OCI-LY3 (cell line): ENCODE measurements at regions not wholly inside any gene's neighbourhood (a gene's known extent, or its start where the extent isn't known, plus 50 kb on each side); places are given as distances from the start of the nearest gene placed in this dataset.

ENCODE experiments used
- H2AFZ ChIP-seq: fragments of 200-600, 300-600 bp; shearing (Covaris generic); 2 replicates; pipeline ENCODE4 v1.6.0; 2014; ENCODE audit warnings: antibody characterized with exemption, low read depth, low read length
- H3K27ac ChIP-seq: fragments of 200-600, 300-600 bp; sonication (generic); 2 replicates; pipeline ENCODE4 v1.5.1; 2014; ENCODE audit warnings: mild to moderate bottlenecking, low read length, moderate library complexity, mixed read lengths
- H3K27me3 ChIP-seq: fragments of 200-600, 300-600 bp; sonication (generic); 2 replicates; pipeline ENCODE4 v1.6.1; 2014; ENCODE audit warnings: low read depth, low read length, mixed read lengths
- H3K36me3 ChIP-seq: fragments of 200-600, 300-600 bp; sonication (generic); replicated peaks from 2 replicates; pipeline ENCODE3; 2014; ENCODE audit warnings: low read depth, low read length, mixed read lengths
- H3K4me1 ChIP-seq: fragments of 300-600, 200-600 bp; sonication (generic); 2 replicates; pipeline ENCODE4 v1.6.1; 2014; ENCODE audit warnings: low read length, mixed read lengths
- H3K4me2 ChIP-seq: fragments of 200-600, 300-600 bp; sonication (generic); 2 replicates; pipeline ENCODE4 v1.6.1; 2014; ENCODE audit warnings: low read length, mixed read lengths
- H3K4me3 ChIP-seq: fragments of 300-600, 200-600 bp; sonication (generic); 2 replicates; pipeline ENCODE4 v1.5.1; 2014; ENCODE audit warnings: antibody characterized with exemption, mild to moderate bottlenecking, low read length, moderate library complexity
- H3K79me2 ChIP-seq: fragments of 300-600, 200-600 bp; shearing (Covaris generic); 2 replicates; pipeline ENCODE4 v1.6.1; 2014; ENCODE audit warnings: mild to moderate bottlenecking, low read length, mixed read lengths
- H3K9ac ChIP-seq: fragments of 300-600, 200-600 bp; shearing (Covaris generic); 2 replicates; pipeline ENCODE4 v1.6.0; 2014; ENCODE audit warnings: mild to moderate bottlenecking, low read length, moderate library complexity
- H3K9me3 ChIP-seq: fragments of 200-600, 300-600 bp; shearing (Covaris generic); 2 replicates; pipeline ENCODE4 v1.6.1; 2014; ENCODE audit warnings: low read length, mixed read lengths; ENCODE audit not compliant: insufficient read depth
- H4K20me1 ChIP-seq: fragments of 200-600, 300-600 bp; sonication (generic); 2 replicates; pipeline ENCODE4 v1.6.1; 2016; ENCODE audit warnings: low read length, mixed read lengths; ENCODE audit not compliant: insufficient read depth
- EZH2phosphoT487 ChIP-seq: fragments of 200-600 bp; shearing (Covaris generic); IDR thresholded peaks from 2 replicates; pipeline ENCODE4 v1.6.1; 2018; ENCODE audit warnings: antibody characterized with exemption, mixed run types, low read depth
- TF ChIP-seq, protein P1 (sequence below): fragments of 200-600, 300-600 bp; sonication (generic); IDR thresholded peaks from 2 replicates; pipeline ENCODE4 v1.5.1; 2014; ENCODE audit warnings: antibody characterized with exemption, low read length, low read depth

DNA sequence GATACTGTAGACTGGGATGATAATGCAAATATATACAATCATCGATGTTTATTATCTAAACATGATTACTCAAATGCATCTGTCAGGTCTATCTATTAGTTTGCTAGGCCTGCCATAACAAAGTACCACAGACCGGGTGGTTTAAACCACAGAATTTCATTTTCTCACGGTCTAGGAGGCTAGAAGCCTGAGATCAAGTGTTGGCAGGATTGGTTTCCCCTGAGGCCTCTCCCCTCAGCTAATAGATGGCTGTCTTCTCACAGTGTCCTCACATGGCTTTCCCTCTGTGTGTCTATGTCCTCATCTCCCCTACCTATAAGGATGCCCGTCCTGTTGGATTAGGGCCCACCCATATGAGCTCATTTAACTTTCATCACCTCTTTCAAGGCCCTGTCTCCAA lies 512.6 kb upstream of the SLC35B3 start:
- Histone ChIP-seq H3K4me3 (no peak overlapping the region), H3K79me2 (no peaks in the 10 kb centered on the region), H2AFZ (no peak overlapping the region), H3K9me3 (no peaks in the 10 kb centered on the region), H3K4me1 (no peaks in the 10 kb centered on the region), H4K20me1 (no peaks in the 10 kb centered on the region), H3K27me3 (no peaks in the 10 kb centered on the region), H3K4me2 (no peak overlapping the region), H3K36me3 (no peaks in the 10 kb centered on the region), H3K27ac (no peak overlapping the region), H3K9ac (no peak overlapping the region)
- TF ChIP-seq, protein P1, sequence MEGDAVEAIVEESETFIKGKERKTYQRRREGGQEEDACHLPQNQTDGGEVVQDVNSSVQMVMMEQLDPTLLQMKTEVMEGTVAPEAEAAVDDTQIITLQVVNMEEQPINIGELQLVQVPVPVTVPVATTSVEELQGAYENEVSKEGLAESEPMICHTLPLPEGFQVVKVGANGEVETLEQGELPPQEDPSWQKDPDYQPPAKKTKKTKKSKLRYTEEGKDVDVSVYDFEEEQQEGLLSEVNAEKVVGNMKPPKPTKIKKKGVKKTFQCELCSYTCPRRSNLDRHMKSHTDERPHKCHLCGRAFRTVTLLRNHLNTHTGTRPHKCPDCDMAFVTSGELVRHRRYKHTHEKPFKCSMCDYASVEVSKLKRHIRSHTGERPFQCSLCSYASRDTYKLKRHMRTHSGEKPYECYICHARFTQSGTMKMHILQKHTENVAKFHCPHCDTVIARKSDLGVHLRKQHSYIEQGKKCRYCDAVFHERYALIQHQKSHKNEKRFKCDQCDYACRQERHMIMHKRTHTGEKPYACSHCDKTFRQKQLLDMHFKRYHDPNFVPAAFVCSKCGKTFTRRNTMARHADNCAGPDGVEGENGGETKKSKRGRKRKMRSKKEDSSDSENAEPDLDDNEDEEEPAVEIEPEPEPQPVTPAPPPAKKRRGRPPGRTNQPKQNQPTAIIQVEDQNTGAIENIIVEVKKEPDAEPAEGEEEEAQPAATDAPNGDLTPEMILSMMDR: no peak
- no peak for TF ChIP-seq EZH2phosphoT487

DNA sequence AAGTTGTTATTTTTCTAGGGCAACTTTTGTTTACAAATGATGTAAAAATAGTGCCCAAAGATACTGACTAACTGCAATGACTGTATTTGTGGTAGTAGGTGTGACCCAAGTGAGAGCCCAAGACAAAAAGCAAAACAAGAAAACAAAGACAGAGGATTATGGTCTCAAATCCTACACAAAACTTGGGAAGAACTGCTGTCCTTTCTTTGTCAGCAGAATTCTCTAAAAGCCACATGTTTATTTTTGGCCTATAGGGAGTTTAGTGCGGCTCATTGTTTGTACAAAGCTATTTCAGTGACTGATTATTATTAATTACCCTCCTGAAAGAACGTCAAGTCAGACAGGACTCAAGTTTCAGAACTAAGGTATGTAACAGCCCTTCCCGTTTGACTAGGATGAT lies 509.2 kb upstream of the SLC35B3 start:
- Histone ChIP-seq H3K4me2 (no peak overlapping the region), H2AFZ (no peak overlapping the region), H3K27me3 (no peaks in the 10 kb centered on the region), H3K79me2 (no peaks in the 10 kb centered on the region), H3K36me3 (no peaks in the 10 kb centered on the region), H3K9ac (no peak overlapping the region), H3K27ac (no peak overlapping the region), H4K20me1 (no peaks in the 10 kb centered on the region), H3K9me3 (no peaks in the 10 kb centered on the region), H3K4me1 (peaks cover 2% of the 10 kb centered on the region), H3K4me3 (no peak overlapping the region)
- TF ChIP-seq EZH2phosphoT487: no peak
- TF ChIP-seq, protein P1: no peak

DNA sequence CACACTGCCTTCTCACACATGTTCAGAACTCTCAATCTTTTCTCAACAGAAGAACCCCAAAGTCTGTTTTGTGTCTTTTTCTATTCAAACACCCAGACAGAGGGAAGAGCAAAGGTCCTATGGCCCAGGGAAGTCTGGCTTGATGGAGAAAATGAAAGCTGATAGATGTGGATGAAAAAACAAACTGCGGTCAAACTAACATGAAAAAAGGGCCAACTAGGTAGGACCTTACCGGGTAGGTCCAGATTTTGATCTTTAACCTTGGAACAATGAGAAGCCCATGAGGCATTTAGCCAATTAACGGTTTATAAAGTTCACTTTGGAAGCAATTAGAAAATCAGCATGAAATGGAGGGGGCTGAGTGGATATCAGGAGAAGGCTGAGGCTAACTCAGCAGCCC lies 507.7 kb upstream of the SLC35B3 start:
- Histone ChIP-seq H3K9me3 (no peaks in the 10 kb centered on the region), H3K79me2 (no peaks in the 10 kb centered on the region), H3K4me3 (no peak overlapping the region), H4K20me1 (no peaks in the 10 kb centered on the region), H3K27me3 (no peaks in the 10 kb centered on the region), H3K9ac (no peak overlapping the region), H3K4me2 (no peak overlapping the region), H3K27ac (no peak overlapping the region), H3K4me1 (peaks cover 4% of the 10 kb centered on the region), H2AFZ (no peak overlapping the region), H3K36me3 (no peaks in the 10 kb centered on the region)
- no peak for TF ChIP-seq EZH2phosphoT487
- TF ChIP-seq, protein P1: no peak

DNA sequence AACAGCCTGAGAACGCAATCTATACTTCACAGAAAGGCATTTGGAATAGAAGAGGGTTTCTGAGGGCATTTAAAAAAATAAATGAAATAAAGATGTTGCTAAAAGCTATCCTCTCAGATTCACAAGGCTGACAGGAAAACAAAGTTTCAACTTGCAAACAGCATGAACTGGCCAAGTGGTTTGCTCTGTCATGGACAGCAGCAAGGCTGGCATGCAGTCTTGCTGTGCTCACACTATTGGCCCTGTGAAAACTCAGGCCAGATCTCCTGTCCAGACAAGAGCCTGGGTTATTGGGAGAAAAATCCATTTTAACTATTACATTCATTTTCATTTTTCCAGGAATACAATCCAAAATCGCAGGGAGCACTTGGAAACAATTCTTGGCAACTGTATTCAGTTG lies 506.2 kb upstream of the SLC35B3 start:
- Histone ChIP-seq H3K4me3 (no peak overlapping the region), H2AFZ (no peak overlapping the region), H3K27ac (no peak overlapping the region), H3K4me2 (no peak overlapping the region), H4K20me1 (no peaks in the 10 kb centered on the region), H3K79me2 (no peaks in the 10 kb centered on the region), H3K4me1 (peaks cover 4% of the 10 kb centered on the region), H3K36me3 (no peaks in the 10 kb centered on the region), H3K9ac (no peak overlapping the region), H3K27me3 (no peaks in the 10 kb centered on the region), H3K9me3 (no peaks in the 10 kb centered on the region)
- TF ChIP-seq, protein P1: no peak
- no peak for TF ChIP-seq EZH2phosphoT487
